K562 (cell line): ENCODE measurements at regions not wholly inside any gene's neighbourhood (a gene's known extent, or its start where the extent isn't known, plus 50 kb on each side); places are given as distances from the start of the nearest gene placed in this dataset.
A peak's percentile ranks its signal among the peaks of the same experiment; 100 is the strongest.

ENCODE experiments used
- CTCF ChIP-seq, 3 experiments: IDR thresholded peaks in 2 of 3; conservative IDR thresholded peaks in 1 of 3; 2 replicates each; pipeline ENCODE4 v1.5.1; 2011 to 2012; ENCODE audit warnings: low read length in 3 of 3, mild to moderate bottlenecking in 3 of 3, control low read depth in 2 of 3, improper control_type of control experiment in 1 of 3, inconsistent platforms in 1 of 3, low read depth in 1 of 3, mixed read lengths in 1 of 3, moderate library complexity in 1 of 3; ENCODE audit not compliant: insufficient read depth in 2 of 3
- ELF4 ChIP-seq: fragments of 450-650 bp; formaldehyde crosslinking; IDR thresholded peaks from 2 replicates; pipeline ENCODE4 v1.4.0; 2022; ENCODE audit warnings: missing genetic modification characterization
- GTF2F1 ChIP-seq: IDR thresholded peaks from 2 replicates; pipeline ENCODE4 v1.6.1; 2011; ENCODE audit warnings: low read depth, low read length, improper control_type of control experiment
- HDGF ChIP-seq: fragments of 450-650 bp; IDR thresholded peaks from 2 replicates; pipeline ENCODE4 v1.6.1; 2016
- MAX ChIP-seq: sonication (generic); formaldehyde crosslinking; IDR thresholded peaks from 2 replicates; pipeline ENCODE4 v1.9.0; 2022; ENCODE audit warnings: mild to moderate bottlenecking, missing genetic modification reagents
- NFYB ChIP-seq: IDR thresholded peaks from 2 replicates; pipeline ENCODE4 v1.6.1; 2011; ENCODE audit warnings: mild to moderate bottlenecking, moderate library complexity; ENCODE audit not compliant: insufficient read length; ENCODE audit errors: extremely low read depth
- POLR2A ChIP-seq: fragments of 450-650 bp; conservative IDR thresholded peaks from 2 replicates; pipeline ENCODE4 v1.6.1; 2016
- SFPQ ChIP-seq: fragments of 200-400 bp; formaldehyde crosslinking; IDR thresholded peaks from 2 replicates; pipeline ENCODE4 v1.6.1; 2017; ENCODE audit warnings: mild to moderate bottlenecking, low read depth, low read length, moderate library complexity
- SMARCE1 ChIP-seq: fragments of 450-650 bp; IDR thresholded peaks from 2 replicates; pipeline ENCODE4 v1.7.1; 2016; ENCODE audit warnings: mild to moderate bottlenecking
- STAT5A ChIP-seq: IDR thresholded peaks from 2 replicates; pipeline ENCODE4 v1.6.1; 2012; ENCODE audit warnings: low read length, inconsistent platforms, borderline replicate concordance
- TBP ChIP-seq: optimal IDR thresholded peaks from 2 replicates; pipeline ENCODE3; 2011; ENCODE audit warnings: low read depth, low read length, improper control_type of control experiment
- ZNF830 ChIP-seq: fragments of 250-450 bp; sonication (Bioruptor Pico); IDR thresholded peaks from 2 replicates; pipeline ENCODE4 v1.5.0; 2021; ENCODE audit warnings: mild to moderate bottlenecking

- TF ChIP-seq ZNF830, result no peak
- TF ChIP-seq STAT5A, result no peak
- TF ChIP-seq GTF2F1, result no peak
- TF ChIP-seq NFYB, result no peak
- TF ChIP-seq CTCF (IDR thresholded peaks at IDR 0.05 in 2 of 3, conservative IDR thresholded peaks at IDR 0.05 in 1 of 3; ENCODE audit: insufficient read depth in 2 of 3, low read depth in 1 of 3, low read length in 3 of 3), result peak; percentile 66 to 77 (median 75)
- no peak for TF ChIP-seq MAX (CRISPR knock-in tag)
- TF ChIP-seq HDGF, result no peak
- TF ChIP-seq POLR2A, result no peak
- no peak for TF ChIP-seq ELF4 (CRISPR knock-in tag)
- no peak for TF ChIP-seq TBP
- TF ChIP-seq SMARCE1, result no peak
- no peak for TF ChIP-seq SFPQ
These were observed 165.0 kb downstream of the ABHD5 start for GRCh38 chr3:43855674-43856299.
